HepG2 (cell line): ENCODE measurements at regions not wholly inside any gene's neighbourhood (a gene's known extent, or its start where the extent isn't known, plus 50 kb on each side); places are given as distances from the start of the nearest gene placed in this dataset.

Experiments
- ATAC-seq: fragments of 200-7000 bp; cut with Tn5 transposase; 3 replicates; pipeline ENCODE4 v1.9.1; 2020; ENCODE audit warnings: mild to moderate bottlenecking, moderate library complexity
- BruUV-seq: library from RNA; stranded (reverse); fragments of 400-500 nt; replicated peaks from 2 replicates; lab custom pipeline; 2021; lab: Mats Ljungman, UMichigan
- CTCF ChIA-PET: fragments of 300-600 bp; formaldehyde crosslinking; extraction: SDS; loops from one replicate; lab custom pipeline; 2021; ENCODE audit warnings: low total read pairs, inconsistent platforms, low intra/inter-chr PET ratio; lab: Yijun Ruan, JAX
- POLR2A ChIA-PET: fragments of 350-600 bp; sonication (Branson Sonifier 250); formaldehyde crosslinking; loops from one replicate; lab custom pipeline; 2020; ENCODE audit warnings: antibody characterized with exemption, inconsistent platforms; lab: Yijun Ruan, JAX
- DNase-seq: peaks from one replicate; pipeline ENCODE4 v3.0.0-alpha.2; 2015; ENCODE audit warnings: low spot score
- FAIRE-seq: peaks from 3 replicates; lab custom pipeline; 2011; peaks lifted over from hg19 to GRCh38; lab: Jason Lieb, UNC
- H2AFZ ChIP-seq: one replicate; pipeline ENCODE4 v1.6.1; 2011; ENCODE audit warnings: low read length, inconsistent platforms
- H3K27ac ChIP-seq: fragments of 300-600 bp; 3 replicates; pipeline ENCODE4 v1.8.0; 2011; ENCODE audit warnings: mixed run types, mild to moderate bottlenecking, mixed read lengths, low read length, inconsistent platforms; ENCODE audit not compliant: insufficient read depth; ENCODE audit errors: extremely low read length
- H3K27me3 ChIP-seq, 2 experiments: fragments of 200-600 bp in 1 of 2; 2 replicates in 1 of 2; 3 replicates in 1 of 2; pipeline versions ENCODE4 v1.6.0 to v1.8.0; 2011; ENCODE audit warnings: low read length in 2 of 2, mild to moderate bottlenecking in 2 of 2, moderate library complexity in 2 of 2, inconsistent platforms in 1 of 2; ENCODE audit not compliant: insufficient read depth in 2 of 2, control insufficient read depth in 1 of 2
- H3K36me3 ChIP-seq, 2 experiments: fragments of 200-600 bp in 1 of 2; replicated peaks in 1 of 2; 2 replicates in 1 of 2; 3 replicates in 1 of 2; pipeline versions ENCODE4 v1.5.1 to v1.8.0; 2011; ENCODE audit warnings: low read length in 2 of 2, inconsistent platforms in 1 of 2; ENCODE audit not compliant: insufficient read depth in 2 of 2, control insufficient read depth in 1 of 2
- H3K4me1 ChIP-seq: 2 replicates; pipeline ENCODE4 v1.5.1; 2012; ENCODE audit warnings: low read length, inconsistent platforms; ENCODE audit not compliant: insufficient read depth
- H3K4me2 ChIP-seq: 2 replicates; pipeline ENCODE4 v1.6.0; 2011; ENCODE audit warnings: low read depth, low read length, inconsistent platforms
- H3K4me3 ChIP-seq, 3 experiments: fragments of 200-600 bp in 1 of 3; sonication (generic), shearing (Covaris generic) in 1 of 3; replicated peaks in 1 of 3; 2 replicates each; pipeline ENCODE4 v1.5.1; 2011 to 2016; ENCODE audit warnings: low read length in 3 of 3, inconsistent platforms in 2 of 3, low read depth in 2 of 3, mild to moderate bottlenecking in 2 of 3, control low read depth in 1 of 3, mixed read lengths in 1 of 3; ENCODE audit not compliant: insufficient read depth in 1 of 3
- H3K79me2 ChIP-seq: one replicate; pipeline ENCODE4 v1.6.1; 2011; ENCODE audit warnings: low read length, inconsistent platforms; ENCODE audit not compliant: insufficient read depth
- H3K9ac ChIP-seq: 2 replicates; pipeline ENCODE4 v1.6.0; 2011; ENCODE audit warnings: mild to moderate bottlenecking, low read depth, low read length, inconsistent platforms; ENCODE audit not compliant: insufficient read depth
- H3K9me3 ChIP-seq: 2 replicates; pipeline ENCODE4 v1.5.1; 2012; ENCODE audit warnings: mild to moderate bottlenecking, low read length
- H4K20me1 ChIP-seq: 2 replicates; pipeline ENCODE4 v1.6.0; 2011; ENCODE audit warnings: inconsistent platforms, mild to moderate bottlenecking, low read length, moderate library complexity; ENCODE audit not compliant: insufficient read depth
- CBX5 ChIP-seq: sonication (generic); formaldehyde crosslinking; IDR thresholded peaks from 2 replicates; pipeline ENCODE4 v1.4.0; 2020; ENCODE audit warnings: missing genetic modification reagents, borderline replicate concordance
- CSRNP2 ChIP-seq: sonication (generic); formaldehyde crosslinking; conservative IDR thresholded peaks from 2 replicates; pipeline ENCODE4 v1.8.0; 2022; ENCODE audit warnings: low read depth, missing genetic modification reagents
- ZBTB40 ChIP-seq, 2 experiments: fragments of 450-650 bp in 1 of 2; sonication (generic) in 1 of 2; formaldehyde crosslinking in 1 of 2; IDR thresholded peaks; 2 replicates each; pipeline versions ENCODE4 v1.6.1 to v1.8.0; 2016 to 2022; ENCODE audit warnings: antibody characterized with exemption in 1 of 2, mild to moderate bottlenecking in 1 of 2, missing genetic modification reagents in 1 of 2
- ZBTB44 ChIP-seq: sonication (generic); formaldehyde crosslinking; IDR thresholded peaks from 2 replicates; pipeline ENCODE4 v1.4.0; 2020; ENCODE audit warnings: missing genetic modification reagents
- ZKSCAN8 ChIP-seq: IDR thresholded peaks from 2 replicates; pipeline ENCODE4 v1.6.1; 2016; ENCODE audit warnings: borderline replicate concordance, missing genetic modification reagents, missing compliant biosample characterization
- ZNF773 ChIP-seq: sonication (generic); formaldehyde crosslinking; IDR thresholded peaks from 2 replicates; pipeline ENCODE4 v1.4.0; 2020; ENCODE audit warnings: missing genetic modification reagents, borderline replicate concordance
- WGBS: methylation state at CpG from one replicate; pipeline ENCODE4 v1.1.6; 2017; ENCODE audit warnings: low lambda C conversion rate; 5-methylcytosine and 5-hydroxymethylcytosine counted together
- in situ Hi-C: cut with HindIII; loops from 2 replicates; pipeline ENCODE4 v1.10.0; 2017; ENCODE audit warnings: low pct_unique_long_range_greater_than_20kb; ENCODE audit not compliant: extremely low pct_ligation_motif_present
- intact Hi-C: fragments of 100-400 bp; cut with micrococcal nuclease; formaldehyde crosslinking; loops from one replicate; pipeline ENCODE4 v1.10.0; 2022; ENCODE audit not compliant: unreplicated experiment

GRCh38 chr12:65761301-65761700, 63.0 kb upstream of the HMGA2 start:
- TF ChIP-seq ZBTB44 (CRISPR knock-in tag): no peak
- TF ChIP-seq ZKSCAN8 (CRISPR knock-in tag): no peak
- no peak for TF ChIP-seq ZNF773
- no peak for TF ChIP-seq CBX5
- Histone ChIP-seq H3K9ac (no peak overlapping the region), H3K4me1 (no peaks in the 10 kb centered on the region), H3K27me3 (peaks cover 0 to 20% of the 10 kb centered on the region in 2 experiments; a peak in 3 of 5 replicates), H4K20me1 (no peaks in the 10 kb centered on the region), H3K79me2 (no peaks in the 10 kb centered on the region), H3K36me3 (no peaks in the 10 kb centered on the region), H2AFZ (no peak overlapping the region), H3K27ac (no peak overlapping the region), H3K4me2 (no peak overlapping the region), H3K4me3 (no peak overlapping the region), H3K9me3 (no peaks in the 10 kb centered on the region)
- no TSS peak for BruUV-seq
- ATAC-seq: no peak
- ChIA-PET POLR2A (no interaction called here), CTCF (no interaction called here)
- DNase-seq: no peak
- in situ Hi-C loops: no loop called here
- no peak for FAIRE-seq
- intact Hi-C loops: no loop called here
- WGBS: 10% methylated on average over 2 of the region's 2 CpGs

- H3K79me2 ChIP-seq: no peaks in the 10 kb centered on the region
- WGBS: 39% methylated on average over 2 of the region's 2 CpGs
- POLR2A ChIA-PET: no interaction called here
- H3K27me3 ChIP-seq: peaks cover 0 to 11% of the 10 kb centered on the region in 2 experiments; a peak in 1 of 5 replicates
- BruUV-seq: no TSS peak
- no peak overlapping the region for H3K4me2 ChIP-seq
- no peak for ATAC-seq
- H3K36me3 ChIP-seq: no peaks in the 10 kb centered on the region
- H4K20me1 ChIP-seq: no peaks in the 10 kb centered on the region
- H3K4me1 ChIP-seq: no peaks in the 10 kb centered on the region
- in situ Hi-C loops: no loop called here
- no peak overlapping the region for H3K9ac ChIP-seq
- H3K9me3 ChIP-seq: no peaks in the 10 kb centered on the region
- no peak for FAIRE-seq
- intact Hi-C loops: no loop called here
- CTCF ChIA-PET: no interaction called here
- H3K27ac ChIP-seq: no peak overlapping the region
- H3K4me3 ChIP-seq: no peak overlapping the region
- no peak overlapping the region for H2AFZ ChIP-seq
- no peak for DNase-seq
- TF ChIP-seq ZBTB40 (IDR thresholded peaks at IDR 0.05): no peak
- TF ChIP-seq ZBTB40 (CRISPR knock-in tag; IDR thresholded peaks at IDR 0.05): no peak
- TF ChIP-seq CSRNP2 (CRISPR knock-in tag): no peak
Observed at GRCh38 chr12:65764325-65764724, 60.0 kb upstream of the HMGA2 start.
